ENCODE measurements at regions not wholly inside any gene's neighbourhood (a gene's known extent, or its start where the extent isn't known, plus 50 kb on each side); places are given as distances from the start of the nearest gene placed in this dataset.
A peak's percentile ranks its signal among the peaks of the same experiment; 100 is the strongest.

DNA sequence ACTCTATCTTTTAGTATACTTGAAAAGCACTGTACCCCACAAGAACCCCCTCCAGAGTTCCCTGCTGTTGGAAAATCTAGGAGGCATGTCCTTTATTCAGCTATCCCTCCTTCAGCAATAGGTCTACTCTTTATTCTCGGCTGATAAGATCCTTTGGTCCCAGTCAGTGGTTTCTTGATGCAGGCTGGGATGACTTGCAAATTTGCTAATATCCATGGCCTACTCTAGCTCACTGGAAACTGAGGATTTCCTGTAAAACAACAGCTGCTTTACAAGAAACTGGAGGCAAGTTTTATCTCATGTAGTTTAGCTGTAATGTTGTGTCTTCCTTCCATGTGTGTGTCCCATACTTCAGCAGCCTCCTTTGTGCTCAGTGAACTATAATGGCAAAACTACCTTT lies 183.9 kb upstream of the SCN7A start:
- H3K4me1 ChIP-seq (ENCODE audit: low read depth) = no peaks in the 10 kb centered on the region
- H3K4me3 ChIP-seq = no peak overlapping the region
- TF ChIP-seq, protein P1, sequence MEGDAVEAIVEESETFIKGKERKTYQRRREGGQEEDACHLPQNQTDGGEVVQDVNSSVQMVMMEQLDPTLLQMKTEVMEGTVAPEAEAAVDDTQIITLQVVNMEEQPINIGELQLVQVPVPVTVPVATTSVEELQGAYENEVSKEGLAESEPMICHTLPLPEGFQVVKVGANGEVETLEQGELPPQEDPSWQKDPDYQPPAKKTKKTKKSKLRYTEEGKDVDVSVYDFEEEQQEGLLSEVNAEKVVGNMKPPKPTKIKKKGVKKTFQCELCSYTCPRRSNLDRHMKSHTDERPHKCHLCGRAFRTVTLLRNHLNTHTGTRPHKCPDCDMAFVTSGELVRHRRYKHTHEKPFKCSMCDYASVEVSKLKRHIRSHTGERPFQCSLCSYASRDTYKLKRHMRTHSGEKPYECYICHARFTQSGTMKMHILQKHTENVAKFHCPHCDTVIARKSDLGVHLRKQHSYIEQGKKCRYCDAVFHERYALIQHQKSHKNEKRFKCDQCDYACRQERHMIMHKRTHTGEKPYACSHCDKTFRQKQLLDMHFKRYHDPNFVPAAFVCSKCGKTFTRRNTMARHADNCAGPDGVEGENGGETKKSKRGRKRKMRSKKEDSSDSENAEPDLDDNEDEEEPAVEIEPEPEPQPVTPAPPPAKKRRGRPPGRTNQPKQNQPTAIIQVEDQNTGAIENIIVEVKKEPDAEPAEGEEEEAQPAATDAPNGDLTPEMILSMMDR (IDR thresholded peaks at IDR 0.05; ENCODE audit: low read depth, low read length) = no peak
- no peak for DNase-seq (ENCODE audit: low read depth in 1 of 2, low spot score in 1 of 2)
- no peaks in the 10 kb centered on the region for H3K27me3 ChIP-seq
- no peaks in the 10 kb centered on the region for H3K36me3 ChIP-seq
- no peak overlapping the region for H3K27ac ChIP-seq
- H3K9me3 ChIP-seq (ENCODE audit: low read depth) = no peaks in the 10 kb centered on the region

DNA sequence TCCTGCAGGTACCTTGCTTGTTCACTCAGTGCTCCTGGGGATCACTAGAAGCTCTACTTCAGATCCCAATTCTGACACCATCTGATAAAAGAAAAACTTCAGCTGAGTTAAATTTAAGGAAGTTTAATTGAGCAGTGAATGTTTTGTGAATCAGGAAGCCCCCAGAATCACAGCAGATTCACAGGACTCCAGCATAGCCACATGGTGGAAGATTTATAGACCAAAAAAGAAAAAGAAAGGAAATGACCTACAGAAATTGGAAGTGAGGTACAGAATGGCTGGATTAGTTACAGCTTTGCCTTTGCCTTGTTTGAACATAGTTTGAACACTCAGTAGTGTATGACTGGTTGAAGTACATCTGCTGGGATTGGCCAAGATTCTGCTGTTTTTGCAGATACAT lies 182.7 kb upstream of the SCN7A start:
- DNase-seq (ENCODE audit: low read depth in 1 of 2, low spot score in 1 of 2) = no peak
- H3K36me3 ChIP-seq = no peaks in the 10 kb centered on the region
- H3K27me3 ChIP-seq = no peaks in the 10 kb centered on the region
- H3K4me3 ChIP-seq = no peak overlapping the region
- H3K9me3 ChIP-seq (ENCODE audit: low read depth) = no peaks in the 10 kb centered on the region
- H3K27ac ChIP-seq = no peak overlapping the region
- TF ChIP-seq, protein P1 (IDR thresholded peaks at IDR 0.05; ENCODE audit: low read depth, low read length) = no peak
- H3K4me1 ChIP-seq (ENCODE audit: low read depth) = no peaks in the 10 kb centered on the region

DNA sequence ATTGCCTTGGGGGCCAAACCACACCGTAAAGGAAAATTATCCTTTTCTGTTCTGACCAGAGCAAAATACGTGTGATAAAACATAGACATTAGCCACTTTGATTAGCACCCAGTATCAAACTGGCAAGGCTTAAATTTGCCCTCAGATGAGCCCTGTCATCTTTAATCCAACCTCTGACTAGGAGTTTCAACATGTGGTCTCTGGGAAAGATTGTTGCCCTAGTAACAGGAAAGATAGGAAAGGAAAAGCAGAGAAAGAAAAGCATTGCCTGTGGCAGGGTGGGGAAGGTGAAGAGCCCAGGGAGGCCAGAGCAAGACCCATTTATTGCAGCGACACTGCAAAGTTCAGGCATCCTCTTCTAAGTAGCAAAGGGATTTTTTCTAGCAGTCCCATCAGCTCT lies 181.5 kb upstream of the SCN7A start:
- H3K36me3 ChIP-seq = no peaks in the 10 kb centered on the region
- H3K4me1 ChIP-seq (ENCODE audit: low read depth) = no peaks in the 10 kb centered on the region
- no peak overlapping the region for H3K4me3 ChIP-seq
- no peaks in the 10 kb centered on the region for H3K9me3 ChIP-seq (ENCODE audit: low read depth)
- H3K27ac ChIP-seq = no peak overlapping the region
- H3K27me3 ChIP-seq = no peaks in the 10 kb centered on the region
- peak in 1 of 2 donors; percentile 10 for DNase-seq (ENCODE audit: low read depth in 1 of 2, low spot score in 1 of 2)
- TF ChIP-seq, protein P1 (IDR thresholded peaks at IDR 0.05; ENCODE audit: low read depth, low read length) = no peak

DNA sequence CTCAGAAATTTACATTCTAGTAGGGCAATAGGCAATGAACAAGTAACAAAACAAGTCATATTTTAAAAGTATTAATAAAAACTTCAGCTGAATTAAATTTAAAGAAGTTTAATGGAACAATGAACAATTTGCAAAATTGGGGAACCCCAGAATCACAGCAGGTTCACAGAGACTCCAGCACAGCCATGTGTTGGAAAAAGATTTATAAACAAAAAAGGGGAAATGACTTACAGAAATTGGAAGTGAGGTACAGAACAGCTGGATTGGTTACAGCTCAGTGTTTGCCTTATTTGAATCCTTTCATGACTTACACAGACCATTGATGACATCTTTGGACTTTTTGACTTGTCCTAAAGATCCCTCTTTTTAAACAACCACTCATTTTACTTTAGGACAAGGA lies 179.9 kb upstream of the SCN7A start:
- H3K9me3 ChIP-seq (ENCODE audit: low read depth) = no peaks in the 10 kb centered on the region
- no peak for DNase-seq (ENCODE audit: low read depth in 1 of 2, low spot score in 1 of 2)
- TF ChIP-seq, protein P1 (IDR thresholded peaks at IDR 0.05; ENCODE audit: low read depth, low read length) = no peak
- no peaks in the 10 kb centered on the region for H3K4me1 ChIP-seq (ENCODE audit: low read depth)
- no peak overlapping the region for H3K27ac ChIP-seq
- no peaks in the 10 kb centered on the region for H3K27me3 ChIP-seq
- no peaks in the 10 kb centered on the region for H3K36me3 ChIP-seq
- H3K4me3 ChIP-seq = no peak overlapping the region

DNA sequence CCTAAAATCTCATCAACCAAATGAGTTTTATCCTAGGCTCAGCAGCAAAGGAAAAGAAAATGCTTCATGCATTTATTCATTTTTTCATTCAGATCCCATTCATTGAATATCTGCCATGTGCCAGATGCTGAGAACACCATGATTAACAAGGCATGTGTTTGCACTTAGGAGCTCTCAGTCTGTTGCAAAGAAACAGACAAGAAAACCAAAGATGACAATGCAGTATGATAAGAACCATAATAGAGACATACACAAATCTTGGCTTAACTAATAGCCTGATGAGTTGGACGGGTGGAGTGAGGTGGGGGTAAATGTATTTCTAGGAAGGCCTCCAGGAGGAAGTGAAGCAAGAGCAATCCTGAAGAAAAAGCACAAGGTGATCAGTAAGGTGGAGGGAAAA lies 177.8 kb upstream of the SCN7A start:
- H3K36me3 ChIP-seq = no peaks in the 10 kb centered on the region
- no peaks in the 10 kb centered on the region for H3K9me3 ChIP-seq (ENCODE audit: low read depth)
- no peak for DNase-seq (ENCODE audit: low read depth in 1 of 2, low spot score in 1 of 2)
- no peak overlapping the region for H3K27ac ChIP-seq
- no peaks in the 10 kb centered on the region for H3K27me3 ChIP-seq
- no peaks in the 10 kb centered on the region for H3K4me1 ChIP-seq (ENCODE audit: low read depth)
- no peak overlapping the region for H3K4me3 ChIP-seq
- TF ChIP-seq, protein P1 (IDR thresholded peaks at IDR 0.05; ENCODE audit: low read depth, low read length) = no peak

DNA sequence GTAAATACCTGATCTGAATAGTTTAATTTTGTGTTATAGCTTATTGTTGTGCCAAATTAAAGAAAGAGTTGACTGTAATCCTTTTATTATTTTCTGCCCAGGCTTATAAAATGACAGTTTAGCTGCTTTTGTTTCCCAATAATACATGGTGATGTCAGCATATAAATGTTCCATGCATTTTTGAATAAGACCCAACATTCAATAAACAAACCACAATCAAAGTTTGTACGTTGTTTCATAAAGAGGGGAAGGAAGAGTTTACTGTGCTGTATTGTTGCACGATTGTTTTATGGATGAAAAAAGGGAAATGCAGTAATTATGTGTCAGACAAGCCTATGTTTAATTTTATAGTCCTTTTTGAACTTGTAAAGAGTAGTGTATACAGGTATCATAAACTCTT lies 177.2 kb upstream of the SCN7A start:
- no peak overlapping the region for H3K4me3 ChIP-seq
- H3K27me3 ChIP-seq = no peaks in the 10 kb centered on the region
- TF ChIP-seq, protein P1 (IDR thresholded peaks at IDR 0.05; ENCODE audit: low read depth, low read length) = no peak
- no peak overlapping the region for H3K27ac ChIP-seq
- H3K4me1 ChIP-seq (ENCODE audit: low read depth) = no peaks in the 10 kb centered on the region
- no peaks in the 10 kb centered on the region for H3K9me3 ChIP-seq (ENCODE audit: low read depth)
- DNase-seq (ENCODE audit: low read depth in 1 of 2, low spot score in 1 of 2) = peak in 1 of 2 donors; percentile 5
- H3K36me3 ChIP-seq = no peaks in the 10 kb centered on the region
